ENCODE measurements at regions not wholly inside any gene's neighbourhood (a gene's known extent, or its start where the extent isn't known, plus 50 kb on each side); places are given as distances from the start of the nearest gene placed in this dataset.

DNA sequence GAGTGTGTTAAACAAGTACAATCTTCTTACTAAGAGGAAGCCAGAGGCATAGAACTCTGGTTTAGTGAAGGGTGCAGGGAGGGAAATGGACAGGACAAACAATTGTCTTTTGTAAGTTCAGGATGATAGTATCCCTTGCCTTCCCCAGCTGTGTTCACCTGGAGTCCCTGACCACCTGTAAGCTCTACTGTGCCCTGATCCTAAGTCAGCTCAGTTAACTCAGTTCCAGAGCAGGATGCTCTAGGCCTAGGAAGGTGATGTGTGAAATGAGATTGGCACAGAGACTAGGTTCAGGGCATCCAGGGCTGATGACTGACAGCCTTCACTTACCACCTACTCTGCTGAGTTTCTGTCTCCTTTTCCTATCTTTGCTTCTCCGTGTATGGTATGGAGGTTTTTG is 333.0 kb downstream of the SUCLG1 start:
- TF ChIP-seq, protein P1, sequence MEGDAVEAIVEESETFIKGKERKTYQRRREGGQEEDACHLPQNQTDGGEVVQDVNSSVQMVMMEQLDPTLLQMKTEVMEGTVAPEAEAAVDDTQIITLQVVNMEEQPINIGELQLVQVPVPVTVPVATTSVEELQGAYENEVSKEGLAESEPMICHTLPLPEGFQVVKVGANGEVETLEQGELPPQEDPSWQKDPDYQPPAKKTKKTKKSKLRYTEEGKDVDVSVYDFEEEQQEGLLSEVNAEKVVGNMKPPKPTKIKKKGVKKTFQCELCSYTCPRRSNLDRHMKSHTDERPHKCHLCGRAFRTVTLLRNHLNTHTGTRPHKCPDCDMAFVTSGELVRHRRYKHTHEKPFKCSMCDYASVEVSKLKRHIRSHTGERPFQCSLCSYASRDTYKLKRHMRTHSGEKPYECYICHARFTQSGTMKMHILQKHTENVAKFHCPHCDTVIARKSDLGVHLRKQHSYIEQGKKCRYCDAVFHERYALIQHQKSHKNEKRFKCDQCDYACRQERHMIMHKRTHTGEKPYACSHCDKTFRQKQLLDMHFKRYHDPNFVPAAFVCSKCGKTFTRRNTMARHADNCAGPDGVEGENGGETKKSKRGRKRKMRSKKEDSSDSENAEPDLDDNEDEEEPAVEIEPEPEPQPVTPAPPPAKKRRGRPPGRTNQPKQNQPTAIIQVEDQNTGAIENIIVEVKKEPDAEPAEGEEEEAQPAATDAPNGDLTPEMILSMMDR (IDR thresholded peaks at IDR 0.05): no peak
- no peak for TF ChIP-seq POLR2A (IDR thresholded peaks at IDR 0.05)
